GM19240 (cell line): ENCODE measurements at regions not wholly inside any gene's neighbourhood (a gene's known extent, or its start where the extent isn't known, plus 50 kb on each side); places are given as distances from the start of the nearest gene placed in this dataset.
A peak's percentile ranks its signal among the peaks of the same experiment; 100 is the strongest.
"Not testable (repeated sequence)": the region's sequence is repeated elsewhere in the genome, so short reads cannot be mapped to it uniquely, and the experiment has no call there.

Experiments used
- DNase-seq: peaks from one replicate; pipeline ENCODE4 v3.0.0; 2011; ENCODE audit warnings: low spot score; ENCODE audit not compliant: insufficient read length

GRCh38 chr2:241957276-241957675 lies 87.7 kb downstream of the RTP5 start:
- no peak for DNase-seq

GRCh38 chr2:241958818-241959545 lies 89.5 kb downstream of the RTP5 start:
- DNase-seq, result no peak

GRCh38 chr2:241959751-241960269 lies 90.3 kb downstream of the RTP5 start:
- DNase-seq, result no peak

DNA sequence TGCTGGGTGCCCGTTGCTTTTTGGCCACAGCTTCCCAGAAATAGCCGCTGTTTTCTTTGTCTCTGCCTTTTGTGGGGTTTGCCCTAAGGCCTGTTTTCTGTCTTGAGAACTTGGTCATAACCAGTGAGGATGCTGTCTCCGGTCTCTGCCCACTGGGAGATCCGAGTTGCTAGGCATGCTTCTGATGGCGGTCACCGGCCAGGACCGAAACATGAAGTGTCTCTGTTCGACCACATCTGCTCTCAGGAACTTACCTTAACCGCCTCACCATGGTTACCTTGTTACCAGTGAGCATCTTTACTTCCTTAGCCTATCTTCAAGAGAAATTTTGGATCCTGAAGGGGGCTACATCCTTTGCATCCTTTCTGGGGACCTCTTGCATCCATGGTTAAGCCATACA lies 91.9 kb downstream of the RTP5 start:
- DNase-seq, result no peak

DNA sequence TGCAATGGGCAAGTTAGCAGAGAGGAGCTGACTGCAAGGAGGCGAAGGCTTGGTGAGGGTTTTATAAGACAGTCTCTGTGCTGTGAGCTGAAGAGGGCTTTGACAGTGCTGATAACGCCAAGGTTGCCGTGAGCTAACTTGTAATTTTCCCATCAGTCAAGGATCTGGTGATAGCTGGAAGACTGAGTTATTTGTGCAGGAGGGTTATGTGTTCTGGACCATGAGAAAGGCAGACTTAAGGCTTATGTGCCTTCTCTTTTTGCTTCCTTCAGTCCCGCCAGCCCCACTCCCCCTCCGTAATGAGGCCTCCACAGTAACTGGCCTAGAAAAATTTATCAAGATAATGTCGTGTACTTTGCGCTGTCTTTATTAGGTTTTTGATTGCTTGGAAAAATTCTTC lies 94.6 kb downstream of the RTP5 start:
- no peak for DNase-seq

DNA sequence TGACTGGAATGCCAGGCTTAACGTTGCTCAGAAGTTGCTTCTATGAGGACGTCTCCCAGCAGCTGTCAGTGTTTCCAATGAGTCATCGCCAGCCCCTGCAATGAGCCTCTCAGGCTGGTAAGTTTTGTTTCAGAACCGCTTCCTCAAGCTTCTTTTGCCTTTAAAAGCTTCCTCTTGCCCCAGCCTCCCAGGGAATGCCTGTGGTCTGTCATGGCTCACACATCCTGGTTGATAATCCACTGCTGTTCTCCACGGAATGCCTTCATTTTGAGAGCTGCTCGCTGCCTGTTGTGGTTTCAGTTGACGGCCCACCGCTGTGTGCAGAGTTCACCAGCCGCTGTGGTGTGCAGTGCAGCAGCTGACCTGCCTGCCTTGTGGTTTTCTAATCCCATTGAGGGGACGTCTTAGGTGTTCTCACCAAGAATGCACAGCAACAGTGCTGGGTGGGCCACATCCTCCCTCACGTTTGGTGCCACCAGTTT lies 96.4 kb downstream of the RTP5 start:
- peak; percentile 58 for DNase-seq

DNA sequence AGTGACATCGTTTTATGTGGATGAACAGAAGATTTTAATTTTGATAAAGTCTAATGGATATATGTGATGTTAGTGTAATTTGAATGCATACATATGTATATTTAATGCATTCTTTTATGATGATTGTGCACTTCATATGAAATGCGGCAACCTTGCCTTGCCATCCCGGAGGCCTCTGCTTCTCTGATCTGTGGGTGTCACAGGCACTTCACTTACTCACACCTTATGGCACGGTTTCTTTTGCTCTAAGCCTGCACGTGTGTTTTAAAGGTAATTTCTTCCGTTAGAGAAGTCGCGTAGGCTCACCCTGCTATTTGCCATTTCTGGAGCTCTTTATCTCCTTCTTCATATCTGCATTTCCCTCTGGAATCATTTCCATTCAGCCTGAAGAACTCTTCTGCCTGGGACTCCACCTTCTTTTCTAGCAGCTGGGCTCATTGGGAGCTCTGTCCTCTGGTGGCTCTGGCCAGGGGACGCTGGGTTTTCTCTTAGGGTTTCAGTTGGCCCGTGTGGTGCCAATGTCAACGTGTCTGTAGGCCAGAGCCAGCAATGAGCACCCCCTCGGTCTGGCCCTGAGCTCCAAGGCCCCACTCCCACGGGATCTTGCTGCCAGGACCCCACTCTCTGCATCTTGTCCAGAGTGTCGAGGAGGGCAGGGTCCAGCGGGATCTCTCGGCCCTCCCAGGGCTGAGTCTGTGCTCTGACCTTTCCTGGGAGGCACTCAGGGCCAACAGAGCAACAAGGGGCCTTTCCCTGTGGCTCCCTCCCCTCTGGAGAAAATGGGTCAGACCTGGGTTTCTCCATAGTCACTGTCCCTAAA lies 97.3 kb downstream of the RTP5 start:
- no peak for DNase-seq

GRCh38 chr2:241967467-241968144 lies 98.1 kb downstream of the RTP5 start:
- DNase-seq, result no peak

DNA sequence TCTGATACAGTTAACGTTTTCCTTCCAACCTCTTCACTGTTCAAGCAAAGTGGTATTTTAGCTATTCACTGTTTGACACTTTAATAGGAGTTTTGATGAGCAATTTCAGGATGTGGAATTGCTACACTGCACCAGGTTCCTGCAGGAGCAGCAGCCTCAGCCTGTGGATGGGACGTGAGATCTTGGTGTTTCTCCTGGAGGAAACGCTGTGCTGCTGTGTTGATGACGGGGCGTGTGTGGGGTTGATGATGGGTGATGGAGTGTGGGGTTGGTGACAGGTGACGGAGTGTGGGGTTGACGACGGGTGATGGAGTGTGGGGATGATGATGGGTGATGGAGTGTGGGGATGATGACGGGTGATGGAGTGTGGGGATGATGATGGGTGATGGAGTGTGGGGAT lies 98.9 kb downstream of the RTP5 start:
- no peak for DNase-seq

DNA sequence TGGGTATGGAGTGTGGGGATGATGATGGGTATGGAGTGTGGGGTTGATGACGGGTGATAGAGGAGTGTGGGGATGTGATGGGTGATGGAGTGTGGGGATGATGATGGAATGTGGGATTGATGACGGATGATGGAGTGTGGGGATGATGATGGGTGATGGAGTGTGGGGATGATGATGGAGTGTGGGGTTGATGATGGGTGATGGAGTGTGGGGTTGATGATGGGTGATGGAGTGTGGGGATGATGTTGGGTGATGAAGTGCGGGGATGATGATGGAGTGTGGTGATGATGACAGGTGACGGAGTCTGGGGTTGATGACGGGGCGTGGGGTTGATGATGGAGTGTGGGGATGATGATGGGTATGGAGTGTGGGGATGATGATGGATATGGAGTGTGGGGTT lies 99.7 kb downstream of the RTP5 start:
- DNase-seq, result not testable (repeated sequence)

DNA sequence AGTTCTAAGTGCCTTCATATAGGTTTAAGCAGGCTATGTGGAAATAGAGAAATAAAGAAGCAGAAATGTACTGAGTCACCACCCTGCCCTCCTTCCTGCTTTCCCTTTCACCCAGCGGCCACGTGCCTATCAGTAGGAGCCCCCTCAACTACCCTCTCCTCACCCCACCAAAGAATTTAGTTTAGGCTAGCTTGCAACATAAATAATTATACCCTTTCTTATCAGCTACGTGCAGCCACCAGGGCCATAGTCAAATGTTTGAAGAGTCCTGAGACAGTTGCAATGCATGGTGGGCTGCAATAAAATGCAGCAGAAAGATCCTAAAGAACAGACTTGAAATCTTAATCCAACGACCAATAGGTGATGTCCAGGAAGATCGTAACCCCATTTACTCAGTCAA lies 101.2 kb downstream of the RTP5 start:
- no peak for DNase-seq

GRCh38 chr2:241974096-241974495 lies 104.6 kb downstream of the RTP5 start:
- DNase-seq, result no peak

DNA sequence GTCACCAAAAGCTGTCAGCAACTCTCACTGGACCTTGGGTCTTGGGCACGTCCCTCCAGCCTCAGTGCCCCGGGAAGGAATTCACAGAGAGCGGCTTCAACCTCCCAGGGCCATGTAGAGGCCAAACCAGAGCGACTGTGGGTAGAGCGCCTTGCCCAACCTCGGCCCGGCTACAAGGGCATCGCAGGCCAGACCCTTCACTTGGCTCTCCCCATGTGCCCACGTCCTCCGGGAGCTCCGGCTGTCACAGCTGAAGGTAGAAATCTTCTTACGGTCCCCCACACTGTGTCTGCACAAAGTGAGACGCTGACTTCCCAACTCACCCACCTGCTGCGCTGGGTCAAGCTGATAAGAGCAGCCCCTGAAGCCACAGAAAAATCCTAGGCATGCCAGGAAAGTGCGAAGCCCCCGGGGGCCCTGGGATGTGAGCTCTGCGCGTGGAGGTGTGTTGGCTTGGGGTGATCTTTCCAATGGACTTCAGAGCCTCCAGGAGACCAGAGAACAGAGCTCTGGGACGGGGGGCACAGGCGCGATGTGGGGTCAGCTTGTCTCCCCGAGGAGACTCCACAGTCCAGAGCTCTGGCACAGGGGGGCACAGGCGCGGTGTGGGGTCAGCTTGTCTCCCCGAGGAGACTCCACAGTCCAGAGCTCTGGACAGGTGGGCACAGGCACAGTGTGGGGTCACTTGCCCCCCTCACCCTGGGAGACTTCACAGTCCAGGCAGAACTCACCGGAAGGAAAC lies 105.5 kb downstream of the RTP5 start:
- no peak for DNase-seq

DNA sequence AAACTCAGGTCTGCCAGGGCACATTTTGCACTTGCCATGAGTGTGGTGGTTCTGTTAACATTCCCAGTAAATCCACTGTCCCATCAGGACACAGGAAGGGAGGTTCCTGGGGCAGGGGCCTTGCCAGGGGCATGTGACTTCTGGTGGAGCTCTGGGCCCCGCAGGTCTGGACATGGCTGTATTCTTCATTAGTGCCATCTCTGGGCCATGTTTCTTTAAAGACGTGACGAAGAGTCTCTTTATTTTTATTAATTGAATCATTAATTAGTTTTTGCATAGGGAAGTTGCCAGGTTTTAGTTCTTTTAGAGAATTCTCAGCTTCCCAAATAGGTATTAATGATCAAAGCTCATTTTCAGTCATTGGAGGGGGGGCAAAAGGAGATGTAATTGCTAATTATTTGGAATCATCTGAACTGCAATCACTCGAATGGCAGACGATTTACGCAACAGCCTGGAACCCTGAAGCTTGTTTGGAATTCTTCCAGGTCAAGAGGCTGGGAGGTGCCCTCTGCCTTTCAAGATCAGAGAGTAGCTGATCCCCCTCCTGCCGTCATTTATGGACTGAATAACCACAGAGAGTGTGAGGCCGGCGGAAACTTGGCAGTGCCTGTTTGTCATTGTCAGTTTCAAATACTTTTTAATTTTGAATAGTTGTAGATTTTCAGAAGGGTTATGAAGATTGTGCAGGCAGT lies 106.2 kb downstream of the RTP5 start:
- DNase-seq, result no peak

DNA sequence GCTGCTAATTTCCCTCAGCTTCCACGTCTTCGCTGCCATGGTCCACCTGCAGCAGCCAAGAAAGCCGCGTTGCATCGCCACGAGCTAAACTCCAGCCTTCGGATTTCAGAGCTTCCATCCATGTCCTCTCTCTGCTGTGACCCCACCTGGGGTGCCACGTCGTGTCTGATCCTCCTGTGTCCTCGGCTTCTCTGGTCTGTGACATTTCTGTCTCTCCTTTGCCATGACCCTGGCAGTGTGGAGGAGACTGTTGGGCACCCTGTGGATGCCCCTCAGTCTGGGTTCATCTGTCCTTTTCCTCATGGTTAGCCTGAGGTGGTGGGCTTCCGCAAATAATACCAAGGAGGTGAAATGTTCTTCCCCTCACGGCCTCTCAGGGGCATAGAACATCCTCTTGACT lies 106.8 kb downstream of the RTP5 start:
- DNase-seq, result no peak

GRCh38 chr2:241977557-241978300 lies 108.2 kb downstream of the RTP5 start:
- DNase-seq, result no peak

- no peak for DNase-seq
Observed at GRCh38 chr2:241978670-241979069, 109.1 kb downstream of the RTP5 start.

DNA sequence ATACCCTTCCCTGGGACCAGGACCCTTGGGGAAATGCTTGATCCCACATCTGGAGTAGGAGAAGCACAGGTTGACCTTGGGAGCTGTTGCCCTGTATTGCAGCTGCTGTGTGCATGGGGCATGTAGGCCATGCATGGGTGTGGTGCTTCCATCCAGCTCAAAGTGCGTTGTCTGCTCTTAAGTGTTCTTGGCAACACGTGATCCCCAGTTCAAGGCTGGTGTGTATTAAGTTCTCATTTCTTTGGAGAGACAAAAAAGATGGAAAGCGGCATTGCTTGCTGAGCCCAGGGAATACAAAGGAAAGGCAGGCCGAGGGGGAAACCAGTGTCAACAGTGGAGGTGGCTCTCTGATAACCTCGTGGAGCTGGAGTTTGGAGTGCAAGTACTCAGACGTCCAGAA lies 110.7 kb downstream of the RTP5 start:
- DNase-seq, result no peak

- no peak for DNase-seq
Observed at GRCh38 chr2:241981076-241981700, 111.7 kb downstream of the RTP5 start.
